Suprapubic skin (tissue), 3 donors: ENCODE measurements at regions not wholly inside any gene's neighbourhood (a gene's known extent, or its start where the extent isn't known, plus 50 kb on each side); places are given as distances from the start of the nearest gene placed in this dataset.

Source experiments
- CTCF ChIP-seq, 2 donors: fragments of 200-600 bp in 1 of 2; fragments of 450-650 bp in 1 of 2; sonication (generic) in 1 of 2; IDR thresholded peaks; one replicate each; pipeline ENCODE4 v1.5.1; 2016 to 2019; ENCODE audit warnings: antibody characterized with exemption in 2 of 2, mild to moderate bottlenecking in 1 of 2, moderate library complexity in 1 of 2
- POLR2A ChIP-seq, 2 donors: fragments of 450-650 bp; IDR thresholded peaks; one replicate each; pipeline ENCODE4 v1.6.1; 2017; ENCODE audit warnings: antibody characterized with exemption in 2 of 2, mild to moderate bottlenecking in 2 of 2, moderate library complexity in 2 of 2

- TF ChIP-seq CTCF (IDR thresholded peaks at IDR 0.05) (no peak), POLR2A (IDR thresholded peaks at IDR 0.05) (no peak)
Measured at GRCh38 chr7:25361863-25362262, 133.6 kb upstream of the NPVF start.
